SU-DHL-6 (cell line): ENCODE measurements at regions not wholly inside any gene's neighbourhood (a gene's known extent, or its start where the extent isn't known, plus 50 kb on each side); places are given as distances from the start of the nearest gene placed in this dataset.

Experiments used
- H2AFZ ChIP-seq: fragments of 200-600 bp; sonication (generic); 2 replicates; pipeline ENCODE4 v1.6.1; 2014; ENCODE audit warnings: low read depth, mild to moderate bottlenecking, moderate library complexity, mixed read lengths, antibody characterized with exemption, low read length; ENCODE audit not compliant: severe bottlenecking
- H3F3A ChIP-seq: fragments of 200-600 bp; shearing (Covaris generic); 2 replicates; pipeline ENCODE4 v1.6.0; 2016; ENCODE audit warnings: antibody characterized with exemption, mild to moderate bottlenecking; ENCODE audit not compliant: insufficient read depth
- H3K27ac ChIP-seq: fragments of 200-600 bp; sonication (generic); 2 replicates; pipeline ENCODE4 v1.5.1; 2016; ENCODE audit warnings: low read depth, mild to moderate bottlenecking, low read length, moderate library complexity, mixed read lengths
- H3K27me3 ChIP-seq: fragments of 200-600 bp; sonication (generic), shearing (Covaris generic); 2 replicates; pipeline ENCODE4 v1.6.0; 2014; ENCODE audit warnings: mild to moderate bottlenecking, low read length
- H3K36me3 ChIP-seq: fragments of 200-600 bp; sonication (generic); 2 replicates; pipeline ENCODE4 v1.6.1; 2014; ENCODE audit warnings: mild to moderate bottlenecking, low read length, mixed read lengths
- H3K4me2 ChIP-seq: fragments of 300-600, 200-600 bp; shearing (Covaris generic), sonication (generic); 2 replicates; pipeline ENCODE4 v1.6.0; 2014; ENCODE audit warnings: low read length, low read depth, mild to moderate bottlenecking; ENCODE audit not compliant: poor library complexity, severe bottlenecking
- H3K4me3 ChIP-seq: fragments of 200-600 bp; sonication (generic); 2 replicates; pipeline ENCODE4 v1.5.1; 2014; ENCODE audit warnings: antibody characterized with exemption, low read length, mild to moderate bottlenecking, mixed read lengths; ENCODE audit not compliant: insufficient read depth, poor library complexity, severe bottlenecking
- H3K79me2 ChIP-seq: fragments of 200-600 bp; sonication (generic); 2 replicates; pipeline ENCODE4 v1.6.1; 2014; ENCODE audit warnings: mild to moderate bottlenecking, low read length, moderate library complexity; ENCODE audit not compliant: insufficient read depth
- H3K9ac ChIP-seq: fragments of 200-600 bp; sonication (generic); 2 replicates; pipeline ENCODE4 v1.7.0; 2014; ENCODE audit warnings: mild to moderate bottlenecking, low read length
- H3K9me2 ChIP-seq: fragments of 200-600 bp; sonication (generic); replicated peaks from 2 replicates; pipeline ENCODE4 v1.6.1; 2014; ENCODE audit warnings: low read length; ENCODE audit not compliant: insufficient read depth
- H3K9me3 ChIP-seq: fragments of 200-600 bp; sonication (generic); 2 replicates; pipeline ENCODE4 v1.6.1; 2014; ENCODE audit warnings: low read length, mixed read lengths; ENCODE audit not compliant: insufficient read depth
- H4K20me1 ChIP-seq: fragments of 200-600 bp; sonication (generic); 2 replicates; pipeline ENCODE4 v1.6.1; 2014; ENCODE audit warnings: low read depth, mild to moderate bottlenecking, antibody characterized with exemption, low read length, moderate library complexity, mixed read lengths
- EZH2phosphoT487 ChIP-seq: fragments of 200-600 bp; sonication (generic), shearing (Covaris generic); conservative IDR thresholded peaks from 2 replicates; pipeline ENCODE4 v1.6.1; 2018; ENCODE audit warnings: mild to moderate bottlenecking, antibody characterized with exemption, low read length, moderate library complexity, mixed read lengths
- TF ChIP-seq, protein P1 (sequence below): fragments of 200-600 bp; sonication (generic); IDR thresholded peaks from one replicate; pipeline ENCODE4 v1.5.1; 2017; ENCODE audit warnings: antibody characterized with exemption, mild to moderate bottlenecking, low read length, moderate library complexity; ENCODE audit not compliant: insufficient read depth, poor library complexity, severe bottlenecking

DNA sequence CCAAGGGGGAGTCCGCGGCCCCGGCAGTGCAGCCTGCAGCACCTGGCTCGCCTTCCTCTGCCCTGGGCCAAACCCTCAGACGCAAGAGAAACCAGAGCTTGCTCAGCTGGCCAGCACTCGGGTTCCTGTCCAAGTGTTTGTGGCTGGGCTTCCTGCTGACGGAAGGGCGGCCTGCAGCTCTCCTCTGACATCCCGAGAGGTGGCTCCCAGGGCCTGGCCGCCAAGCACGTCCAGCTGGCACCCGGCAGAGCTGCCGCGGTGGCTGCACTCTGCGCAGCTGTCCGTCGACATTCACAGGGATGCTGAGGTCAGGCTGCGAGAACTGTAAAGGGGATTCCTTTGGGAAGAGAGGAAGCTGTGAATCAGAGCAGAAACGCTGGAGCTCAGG, 85.6 kb downstream of the CPN2 start:
- no peaks in the 10 kb centered on the region for H4K20me1 ChIP-seq
- no peaks in the 10 kb centered on the region for H3K9me2 ChIP-seq
- H3K27ac ChIP-seq: no peak overlapping the region
- H3K4me3 ChIP-seq: no peak overlapping the region
- H3F3A ChIP-seq: no peaks in the 10 kb centered on the region
- no peak overlapping the region for H2AFZ ChIP-seq
- H3K36me3 ChIP-seq: no peaks in the 10 kb centered on the region
- H3K27me3 ChIP-seq: no peaks in the 10 kb centered on the region
- H3K9me3 ChIP-seq: no peaks in the 10 kb centered on the region
- H3K4me2 ChIP-seq: no peak overlapping the region
- TF ChIP-seq EZH2phosphoT487: no peak
- TF ChIP-seq, protein P1, sequence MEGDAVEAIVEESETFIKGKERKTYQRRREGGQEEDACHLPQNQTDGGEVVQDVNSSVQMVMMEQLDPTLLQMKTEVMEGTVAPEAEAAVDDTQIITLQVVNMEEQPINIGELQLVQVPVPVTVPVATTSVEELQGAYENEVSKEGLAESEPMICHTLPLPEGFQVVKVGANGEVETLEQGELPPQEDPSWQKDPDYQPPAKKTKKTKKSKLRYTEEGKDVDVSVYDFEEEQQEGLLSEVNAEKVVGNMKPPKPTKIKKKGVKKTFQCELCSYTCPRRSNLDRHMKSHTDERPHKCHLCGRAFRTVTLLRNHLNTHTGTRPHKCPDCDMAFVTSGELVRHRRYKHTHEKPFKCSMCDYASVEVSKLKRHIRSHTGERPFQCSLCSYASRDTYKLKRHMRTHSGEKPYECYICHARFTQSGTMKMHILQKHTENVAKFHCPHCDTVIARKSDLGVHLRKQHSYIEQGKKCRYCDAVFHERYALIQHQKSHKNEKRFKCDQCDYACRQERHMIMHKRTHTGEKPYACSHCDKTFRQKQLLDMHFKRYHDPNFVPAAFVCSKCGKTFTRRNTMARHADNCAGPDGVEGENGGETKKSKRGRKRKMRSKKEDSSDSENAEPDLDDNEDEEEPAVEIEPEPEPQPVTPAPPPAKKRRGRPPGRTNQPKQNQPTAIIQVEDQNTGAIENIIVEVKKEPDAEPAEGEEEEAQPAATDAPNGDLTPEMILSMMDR: no peak
- H3K79me2 ChIP-seq: no peaks in the 10 kb centered on the region
- no peak overlapping the region for H3K9ac ChIP-seq

DNA sequence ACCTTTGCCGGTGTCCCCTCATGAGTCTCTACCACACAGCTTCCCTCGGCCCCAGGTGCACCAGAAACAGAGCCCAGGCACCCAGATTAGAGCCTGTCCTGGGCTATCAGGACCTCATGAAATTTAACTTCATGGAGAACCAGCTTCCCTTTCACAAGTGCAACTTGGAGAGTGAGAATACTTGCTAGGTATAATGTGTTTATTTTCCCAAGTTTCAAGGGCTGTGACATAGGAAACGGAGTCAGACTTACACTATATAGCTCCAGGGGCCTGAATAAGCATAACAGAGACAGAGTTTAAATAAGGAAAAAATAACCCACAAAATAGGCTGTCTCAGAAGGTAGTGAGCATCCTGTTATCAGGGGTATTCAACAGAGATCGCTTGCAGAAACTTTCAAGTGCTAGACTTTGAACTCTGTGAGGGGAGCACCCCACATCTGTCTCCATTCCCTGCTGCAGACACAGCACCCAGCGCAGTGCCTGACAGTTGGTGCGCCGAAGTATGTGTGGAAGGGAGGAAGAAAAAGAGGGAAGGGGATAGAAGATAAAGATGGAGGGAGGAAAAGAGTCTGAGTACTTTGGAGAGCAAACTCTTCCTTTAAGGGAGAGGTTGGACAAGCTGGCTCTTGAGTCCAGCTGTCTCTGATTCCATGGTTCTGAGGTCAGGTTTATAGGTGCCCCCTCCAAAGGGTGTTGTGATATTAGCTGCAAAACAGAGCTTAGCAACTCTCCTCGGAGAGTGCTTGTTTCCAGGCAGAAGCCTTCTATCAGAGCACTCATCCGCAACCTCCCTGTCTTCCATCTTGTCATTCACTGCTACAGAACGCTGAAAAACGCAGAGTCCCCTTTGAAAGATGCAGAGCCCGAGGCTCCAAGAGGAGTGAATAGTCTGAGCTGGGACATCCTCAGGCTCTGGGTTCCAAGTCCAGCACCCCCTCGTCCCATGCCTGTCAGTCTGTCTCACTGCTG, 84.8 kb downstream of the CPN2 start:
- H3F3A ChIP-seq: no peaks in the 10 kb centered on the region
- no peak overlapping the region for H3K27ac ChIP-seq
- H3K36me3 ChIP-seq: no peaks in the 10 kb centered on the region
- no peak overlapping the region for H3K4me3 ChIP-seq
- no peaks in the 10 kb centered on the region for H4K20me1 ChIP-seq
- H3K4me2 ChIP-seq: no peak overlapping the region
- H2AFZ ChIP-seq: no peak overlapping the region
- no peaks in the 10 kb centered on the region for H3K9me3 ChIP-seq
- H3K27me3 ChIP-seq: no peaks in the 10 kb centered on the region
- no peaks in the 10 kb centered on the region for H3K79me2 ChIP-seq
- no peak overlapping the region for H3K9ac ChIP-seq
- H3K9me2 ChIP-seq: no peaks in the 10 kb centered on the region
- TF ChIP-seq, protein P1: no peak
- no peak for TF ChIP-seq EZH2phosphoT487

DNA sequence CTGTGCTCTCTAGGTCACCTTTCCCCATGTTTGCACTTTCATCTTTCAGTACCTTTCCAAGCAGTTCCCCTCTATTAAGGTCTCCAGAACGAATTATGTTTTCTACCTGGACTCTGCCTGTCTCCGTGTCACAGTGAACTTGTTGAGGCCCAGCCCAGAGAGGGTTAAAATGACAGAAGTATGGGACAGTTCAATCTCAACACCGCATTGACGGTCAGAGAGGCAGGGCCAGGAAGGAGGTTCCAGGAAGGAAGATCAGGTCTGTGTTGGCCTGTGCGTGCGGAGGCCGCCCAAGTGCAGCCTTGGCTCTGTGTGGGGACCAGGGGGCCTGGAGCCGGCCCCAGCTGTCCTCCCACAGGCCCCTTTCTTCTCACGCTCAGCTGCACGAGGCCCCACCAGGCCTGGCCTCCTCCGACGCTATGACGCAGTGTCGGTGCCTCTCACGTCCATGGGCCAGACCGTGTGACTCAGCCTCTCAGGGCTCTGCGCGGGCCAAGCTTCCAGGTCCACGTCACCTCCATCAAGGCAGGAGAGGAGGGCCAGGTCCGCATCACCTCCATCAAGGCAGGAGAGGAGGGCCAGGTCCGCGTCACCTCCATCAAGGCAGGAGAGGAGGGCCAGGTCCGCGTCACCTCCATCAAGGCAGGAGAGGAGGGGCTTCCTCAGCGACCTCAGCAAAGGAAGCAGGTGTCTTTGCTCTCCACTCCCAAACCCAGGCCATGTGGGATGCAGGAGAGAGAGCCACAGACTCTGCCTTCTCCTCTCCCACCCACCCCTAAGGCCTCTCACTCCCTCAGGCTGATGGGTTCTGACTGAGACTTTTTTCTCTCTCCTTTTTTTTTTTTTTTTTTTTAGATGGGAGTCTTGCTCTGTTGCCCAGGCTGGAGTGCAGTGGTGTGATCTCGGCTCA, 83.1 kb downstream of the CPN2 start:
- Histone ChIP-seq H3K27me3 (no peaks in the 10 kb centered on the region), H4K20me1 (no peaks in the 10 kb centered on the region), H3K79me2 (no peaks in the 10 kb centered on the region), H3F3A (no peaks in the 10 kb centered on the region), H3K9me3 (no peaks in the 10 kb centered on the region), H3K9ac (no peak overlapping the region), H2AFZ (no peak overlapping the region), H3K4me2 (no peak overlapping the region), H3K27ac (no peak overlapping the region), H3K9me2 (no peaks in the 10 kb centered on the region), H3K4me3 (no peak overlapping the region), H3K36me3 (no peaks in the 10 kb centered on the region)
- TF ChIP-seq, protein P1: no peak
- TF ChIP-seq EZH2phosphoT487: no peak
